Breast epithelium (tissue), 3 donors: ENCODE measurements at regions not wholly inside any gene's neighbourhood (a gene's known extent, or its start where the extent isn't known, plus 50 kb on each side); places are given as distances from the start of the nearest gene placed in this dataset.

Experiments used
- POLR2AphosphoS5 ChIP-seq, 3 donors: sonication (generic); formaldehyde crosslinking; IDR thresholded peaks; one replicate each; pipeline ENCODE4 v1.6.1; 2017; ENCODE audit warnings: antibody characterized with exemption in 3 of 3
- TF ChIP-seq, protein P1 (sequence below), 3 donors: fragments of 450-650 bp; IDR thresholded peaks; one replicate each; pipeline ENCODE4 v1.5.1; 2016 to 2017; ENCODE audit warnings: antibody characterized with exemption in 3 of 3, mild to moderate bottlenecking in 3 of 3, moderate library complexity in 3 of 3

DNA sequence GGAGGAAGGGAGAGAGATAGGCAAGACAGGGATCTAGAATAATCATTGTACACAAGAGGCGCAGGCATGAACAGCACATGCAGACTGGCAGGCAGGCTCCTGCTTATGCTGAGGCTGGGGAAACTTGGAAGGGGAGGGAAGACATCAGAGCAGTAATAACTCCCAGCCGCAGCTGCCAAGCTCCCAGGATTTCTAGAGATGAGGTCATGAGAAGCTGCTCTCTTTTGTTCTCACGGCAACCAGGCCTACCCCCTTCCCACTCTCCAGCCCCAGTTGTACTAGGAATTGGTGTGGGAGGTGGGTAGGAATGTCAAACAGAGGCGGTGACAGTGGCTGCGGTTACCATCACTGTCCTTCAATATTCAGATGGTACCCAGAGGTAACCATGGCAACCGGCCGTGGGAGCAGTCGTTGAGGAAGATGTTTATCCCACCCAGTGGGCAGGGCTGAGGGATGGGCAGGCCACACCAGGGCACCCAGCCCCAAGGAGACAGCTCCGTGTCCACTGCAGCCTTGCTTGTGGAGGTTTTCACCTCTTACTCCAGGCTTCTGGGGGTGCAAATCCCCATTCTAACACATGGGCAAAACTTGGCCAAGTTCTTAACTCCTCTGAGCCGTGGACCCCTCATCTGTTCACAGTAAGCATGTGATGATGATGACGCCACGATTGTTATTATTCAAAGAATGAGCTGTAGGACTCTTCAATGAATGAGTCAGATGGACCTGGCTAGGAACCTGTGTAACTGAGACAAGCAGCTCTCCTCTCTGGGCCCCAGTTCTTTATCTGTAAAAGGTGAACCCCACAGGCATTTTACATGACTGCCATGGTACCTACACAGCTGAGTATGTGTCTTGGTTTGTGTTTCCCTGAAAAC lies 360.8 kb upstream of the PROK2 start:
- TF ChIP-seq, protein P1, sequence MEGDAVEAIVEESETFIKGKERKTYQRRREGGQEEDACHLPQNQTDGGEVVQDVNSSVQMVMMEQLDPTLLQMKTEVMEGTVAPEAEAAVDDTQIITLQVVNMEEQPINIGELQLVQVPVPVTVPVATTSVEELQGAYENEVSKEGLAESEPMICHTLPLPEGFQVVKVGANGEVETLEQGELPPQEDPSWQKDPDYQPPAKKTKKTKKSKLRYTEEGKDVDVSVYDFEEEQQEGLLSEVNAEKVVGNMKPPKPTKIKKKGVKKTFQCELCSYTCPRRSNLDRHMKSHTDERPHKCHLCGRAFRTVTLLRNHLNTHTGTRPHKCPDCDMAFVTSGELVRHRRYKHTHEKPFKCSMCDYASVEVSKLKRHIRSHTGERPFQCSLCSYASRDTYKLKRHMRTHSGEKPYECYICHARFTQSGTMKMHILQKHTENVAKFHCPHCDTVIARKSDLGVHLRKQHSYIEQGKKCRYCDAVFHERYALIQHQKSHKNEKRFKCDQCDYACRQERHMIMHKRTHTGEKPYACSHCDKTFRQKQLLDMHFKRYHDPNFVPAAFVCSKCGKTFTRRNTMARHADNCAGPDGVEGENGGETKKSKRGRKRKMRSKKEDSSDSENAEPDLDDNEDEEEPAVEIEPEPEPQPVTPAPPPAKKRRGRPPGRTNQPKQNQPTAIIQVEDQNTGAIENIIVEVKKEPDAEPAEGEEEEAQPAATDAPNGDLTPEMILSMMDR (IDR thresholded peaks at IDR 0.05): no peak
- no peak for TF ChIP-seq POLR2AphosphoS5 (IDR thresholded peaks at IDR 0.05)
